ENCODE measurements at regions not wholly inside any gene's neighbourhood (a gene's known extent, or its start where the extent isn't known, plus 50 kb on each side); places are given as distances from the start of the nearest gene placed in this dataset.

DNA sequence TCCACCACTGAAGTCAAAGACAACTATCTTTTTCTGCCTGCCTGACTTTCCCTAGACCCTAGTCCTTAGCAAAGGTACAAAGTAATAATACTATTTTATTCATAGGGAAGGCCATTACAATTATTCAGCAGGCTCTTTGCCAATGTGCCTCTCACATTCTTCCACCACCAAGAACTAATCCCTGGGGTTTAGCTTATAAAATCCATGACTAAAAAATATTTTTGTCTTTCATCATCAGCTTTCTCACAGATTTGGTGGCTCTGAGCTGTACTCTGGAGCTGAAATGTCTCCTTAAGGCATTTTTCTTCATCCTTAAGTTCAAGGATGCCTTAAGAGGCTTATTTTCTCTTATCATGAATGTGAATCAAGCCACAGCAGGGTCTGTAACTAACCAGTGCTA, 96.1 kb downstream of the OXGR1 start:
- TF ChIP-seq EZH2 (IDR thresholded peaks at IDR 0.05; ENCODE audit: low read length, missing control alignments), result no peak
- TF ChIP-seq, protein P1, sequence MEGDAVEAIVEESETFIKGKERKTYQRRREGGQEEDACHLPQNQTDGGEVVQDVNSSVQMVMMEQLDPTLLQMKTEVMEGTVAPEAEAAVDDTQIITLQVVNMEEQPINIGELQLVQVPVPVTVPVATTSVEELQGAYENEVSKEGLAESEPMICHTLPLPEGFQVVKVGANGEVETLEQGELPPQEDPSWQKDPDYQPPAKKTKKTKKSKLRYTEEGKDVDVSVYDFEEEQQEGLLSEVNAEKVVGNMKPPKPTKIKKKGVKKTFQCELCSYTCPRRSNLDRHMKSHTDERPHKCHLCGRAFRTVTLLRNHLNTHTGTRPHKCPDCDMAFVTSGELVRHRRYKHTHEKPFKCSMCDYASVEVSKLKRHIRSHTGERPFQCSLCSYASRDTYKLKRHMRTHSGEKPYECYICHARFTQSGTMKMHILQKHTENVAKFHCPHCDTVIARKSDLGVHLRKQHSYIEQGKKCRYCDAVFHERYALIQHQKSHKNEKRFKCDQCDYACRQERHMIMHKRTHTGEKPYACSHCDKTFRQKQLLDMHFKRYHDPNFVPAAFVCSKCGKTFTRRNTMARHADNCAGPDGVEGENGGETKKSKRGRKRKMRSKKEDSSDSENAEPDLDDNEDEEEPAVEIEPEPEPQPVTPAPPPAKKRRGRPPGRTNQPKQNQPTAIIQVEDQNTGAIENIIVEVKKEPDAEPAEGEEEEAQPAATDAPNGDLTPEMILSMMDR (conservative IDR thresholded peaks at IDR 0.05 in 1 of 2, IDR thresholded peaks at IDR 0.05 in 1 of 2; ENCODE audit: low read depth in 1 of 2, low read length in 2 of 2), result no peak
